ENCODE measurements at regions not wholly inside any gene's neighbourhood (a gene's known extent, or its start where the extent isn't known, plus 50 kb on each side); places are given as distances from the start of the nearest gene placed in this dataset.

- no peak for DNase-seq (ENCODE audit: low spot score in 2 of 2)
- no peaks in the 10 kb centered on the region for H3K27me3 ChIP-seq
- intact Hi-C loops (cut with DNase I): no loop called here
- no peaks in the 10 kb centered on the region for H3K4me1 ChIP-seq
- no peaks in the 10 kb centered on the region for H3K36me3 ChIP-seq
- H3K4me3 ChIP-seq: no peak overlapping the region
- H3K9me3 ChIP-seq: no peaks in the 10 kb centered on the region
- no peak overlapping the region for H3K27ac ChIP-seq
- TF ChIP-seq CTCF (IDR thresholded peaks at IDR 0.05): no peak
Observed at GRCh38 chr5:3187771-3188425, 407.7 kb upstream of the IRX1 start.

GRCh38 chr5:3186736-3187405 lies 408.8 kb upstream of the IRX1 start:
- intact Hi-C loops (cut with DNase I): no loop called here

GRCh38 chr5:3186156-3186555 lies 409.5 kb upstream of the IRX1 start:
- no peak for TF ChIP-seq CTCF (IDR thresholded peaks at IDR 0.05)
- intact Hi-C loops (cut with DNase I): no loop called here
- H3K4me1 ChIP-seq: no peaks in the 10 kb centered on the region
- no peak for DNase-seq (ENCODE audit: low spot score in 2 of 2)
- H3K27ac ChIP-seq: no peak overlapping the region
- no peaks in the 10 kb centered on the region for H3K27me3 ChIP-seq
- H3K36me3 ChIP-seq: no peaks in the 10 kb centered on the region
- H3K9me3 ChIP-seq: no peaks in the 10 kb centered on the region
- H3K4me3 ChIP-seq: no peak overlapping the region

More at GRCh38 chr5:3186736-3187405, 408.8 kb upstream of the IRX1 start:
- no peaks in the 10 kb centered on the region for H3K4me1 ChIP-seq
- no peak overlapping the region for H3K4me3 ChIP-seq
- no peak overlapping the region for H3K27ac ChIP-seq
- no peaks in the 10 kb centered on the region for H3K27me3 ChIP-seq
- DNase-seq (ENCODE audit: low spot score in 2 of 2): no peak
- no peaks in the 10 kb centered on the region for H3K9me3 ChIP-seq
- H3K36me3 ChIP-seq: no peaks in the 10 kb centered on the region
- TF ChIP-seq CTCF (IDR thresholded peaks at IDR 0.05): no peak

- DNase-seq (ENCODE audit: low spot score in 2 of 2): no peak
- no peaks in the 10 kb centered on the region for H3K9me3 ChIP-seq
- no peak overlapping the region for H3K27ac ChIP-seq
- H3K4me3 ChIP-seq: no peak overlapping the region
- H3K27me3 ChIP-seq: no peaks in the 10 kb centered on the region
- no peaks in the 10 kb centered on the region for H3K4me1 ChIP-seq
- intact Hi-C loops (cut with DNase I): no loop called here
- TF ChIP-seq CTCF (IDR thresholded peaks at IDR 0.05): no peak
- H3K36me3 ChIP-seq: no peaks in the 10 kb centered on the region
Observed at GRCh38 chr5:3185488-3185887, 410.1 kb upstream of the IRX1 start.

GRCh38 chr5:3182133-3182876 lies 413.3 kb upstream of the IRX1 start:
- no peak overlapping the region for H3K27ac ChIP-seq
- H3K4me1 ChIP-seq: no peaks in the 10 kb centered on the region
- TF ChIP-seq CTCF (IDR thresholded peaks at IDR 0.05): no peak
- DNase-seq (ENCODE audit: low spot score in 2 of 2): no peak
- no peak overlapping the region for H3K4me3 ChIP-seq
- intact Hi-C loops (cut with DNase I): no loop called here
- H3K9me3 ChIP-seq: no peaks in the 10 kb centered on the region
- no peaks in the 10 kb centered on the region for H3K27me3 ChIP-seq
- no peaks in the 10 kb centered on the region for H3K36me3 ChIP-seq

All from ascending aorta (tissue), 2 donors.